Panc1 (cell line): ENCODE measurements at regions not wholly inside any gene's neighbourhood (a gene's known extent, or its start where the extent isn't known, plus 50 kb on each side); places are given as distances from the start of the nearest gene placed in this dataset.

Experiments
- ATAC-seq: fragments of 200-7000 bp; cut with Tn5 transposase; 2 replicates; pipeline ENCODE4 v1.9.1; 2020; ENCODE audit warnings: mild to moderate bottlenecking, moderate library complexity
- BruUV-seq: library from RNA; stranded (reverse); fragments of 400-500 nt; replicated peaks from 2 replicates; lab custom pipeline; 2021; lab: Mats Ljungman, UMichigan
- CTCF ChIA-PET: fragments of 300-600 bp; sonication (Branson Sonifier 250); formaldehyde crosslinking; loops from one replicate; lab custom pipeline; 2022; ENCODE audit warnings: antibody characterized with exemption; lab: Charles Lee
- POLR2A ChIA-PET: fragments of 300-600 bp; sonication (Branson Sonifier 250); formaldehyde crosslinking; loops from one replicate; lab custom pipeline; 2022; ENCODE audit warnings: antibody characterized with exemption; lab: Charles Lee
- DNase-seq: peaks from one replicate; pipeline ENCODE4 v3.0.0-alpha.2; 2010; ENCODE audit warnings: low read depth, low spot score
- H3K27ac ChIP-seq: 2 replicates; pipeline ENCODE4 v1.5.1; 2011; ENCODE audit warnings: mild to moderate bottlenecking, low read length, inconsistent platforms
- H3K27me3 ChIP-seq: fragments of 200-500 bp; sonication (Bioruptor generic); 2 replicates; pipeline ENCODE4 v1.6.0; 2014; ENCODE audit warnings: low read length, inconsistent platforms; ENCODE audit not compliant: control insufficient read depth, insufficient read depth
- H3K36me3 ChIP-seq: fragments of 200-500 bp; sonication (Bioruptor generic); 2 replicates; pipeline ENCODE4 v1.5.1; 2014; ENCODE audit warnings: inconsistent platforms, mild to moderate bottlenecking, low read length, moderate library complexity; ENCODE audit not compliant: control insufficient read depth, insufficient read depth
- H3K4me1 ChIP-seq: 2 replicates; pipeline ENCODE4 v1.5.1; 2011; ENCODE audit warnings: inconsistent platforms, mild to moderate bottlenecking, low read length, moderate library complexity; ENCODE audit not compliant: control insufficient read depth, insufficient read depth
- H3K4me3 ChIP-seq, 2 experiments: 2 replicates each; pipeline ENCODE4 v1.5.1; 2011 to 2012; ENCODE audit warnings: low read depth in 2 of 2, low read length in 2 of 2, mild to moderate bottlenecking in 2 of 2, inconsistent platforms in 1 of 2, moderate library complexity in 1 of 2
- H3K9me3 ChIP-seq: fragments of 200-500 bp; sonication (Bioruptor generic); 2 replicates; pipeline ENCODE4 v1.5.1; 2014; ENCODE audit warnings: low read depth, mild to moderate bottlenecking, inconsistent platforms, low read length, moderate library complexity; ENCODE audit not compliant: control insufficient read depth, insufficient read depth
- POLR2AphosphoS5 ChIP-seq: IDR thresholded peaks from 2 replicates; pipeline ENCODE4 v1.6.1; 2012; ENCODE audit warnings: mild to moderate bottlenecking, low read depth, low read length, moderate library complexity
- SIN3A ChIP-seq: IDR thresholded peaks from 2 replicates; pipeline ENCODE4 v1.6.1; 2012; ENCODE audit warnings: low read depth, mild to moderate bottlenecking, low read length, moderate library complexity, borderline replicate concordance; ENCODE audit not compliant: insufficient read depth
- TCF7L2 ChIP-seq: IDR thresholded peaks from 2 replicates; pipeline ENCODE4 v1.6.1; 2011; ENCODE audit warnings: mild to moderate bottlenecking, low read depth, low read length, inconsistent platforms
- in situ Hi-C: cut with HindIII; loops from 2 replicates; pipeline ENCODE4 v1.10.0; 2016; ENCODE audit warnings: low sequenced_read_pairs, low pct_unique_long_range_greater_than_20kb
- intact Hi-C: fragments of 100-400 bp; cut with micrococcal nuclease; formaldehyde crosslinking; loops from one replicate; pipeline ENCODE4 v1.10.0; 2022; ENCODE audit not compliant: unreplicated experiment
- TF ChIP-seq, protein P1 (sequence below): fragments of 450-650 bp; IDR thresholded peaks from 2 replicates; pipeline ENCODE4 v1.5.1; 2017; ENCODE audit warnings: mild to moderate bottlenecking
- TF ChIP-seq, protein P2 (sequence below), 2 experiments: IDR thresholded peaks; 2 replicates each; pipeline ENCODE4 v1.6.1; 2011 to 2012; ENCODE audit warnings: low read depth in 2 of 2, control low read depth in 1 of 2, low read length in 1 of 2, mild to moderate bottlenecking in 1 of 2, moderate library complexity in 1 of 2; ENCODE audit not compliant: insufficient read depth in 1 of 2

DNA sequence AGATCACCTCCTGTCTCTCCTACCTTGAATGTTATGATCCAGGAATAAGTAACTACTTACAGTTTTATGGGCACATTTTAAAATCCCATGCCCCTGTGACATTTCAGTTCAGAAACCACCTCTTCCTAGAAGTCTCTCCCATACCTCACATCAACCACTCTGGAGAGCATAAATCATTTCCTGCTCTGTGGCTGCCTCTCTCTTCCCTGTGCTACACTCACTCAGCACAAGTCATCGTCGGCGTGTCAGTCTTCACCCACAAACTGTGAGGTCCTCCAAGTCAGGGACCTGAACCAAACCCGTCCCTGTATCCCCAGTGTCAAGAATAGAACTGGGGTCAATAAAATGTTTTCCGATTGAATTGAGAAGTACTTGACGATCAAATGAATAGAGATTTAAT is 863.3 kb downstream of the BCL11B start:
- Histone ChIP-seq H3K9me3 (no peaks in the 10 kb centered on the region), H3K27me3 (no peaks in the 10 kb centered on the region), H3K27ac (no peak overlapping the region), H3K4me1 (no peaks in the 10 kb centered on the region), H3K4me3 (no peak overlapping the region), H3K36me3 (no peaks in the 10 kb centered on the region)
- intact Hi-C loops (no loop called here), in situ Hi-C loops (no loop called here)
- BruUV-seq: no TSS peak
- CTCF ChIA-PET: no interaction called here
- DNase-seq: no peak
- POLR2A ChIA-PET: no interaction called here
- no peak for ATAC-seq
- TF ChIP-seq TCF7L2 (no peak), SIN3A (no peak), POLR2AphosphoS5 (no peak)
- TF ChIP-seq, protein P1, sequence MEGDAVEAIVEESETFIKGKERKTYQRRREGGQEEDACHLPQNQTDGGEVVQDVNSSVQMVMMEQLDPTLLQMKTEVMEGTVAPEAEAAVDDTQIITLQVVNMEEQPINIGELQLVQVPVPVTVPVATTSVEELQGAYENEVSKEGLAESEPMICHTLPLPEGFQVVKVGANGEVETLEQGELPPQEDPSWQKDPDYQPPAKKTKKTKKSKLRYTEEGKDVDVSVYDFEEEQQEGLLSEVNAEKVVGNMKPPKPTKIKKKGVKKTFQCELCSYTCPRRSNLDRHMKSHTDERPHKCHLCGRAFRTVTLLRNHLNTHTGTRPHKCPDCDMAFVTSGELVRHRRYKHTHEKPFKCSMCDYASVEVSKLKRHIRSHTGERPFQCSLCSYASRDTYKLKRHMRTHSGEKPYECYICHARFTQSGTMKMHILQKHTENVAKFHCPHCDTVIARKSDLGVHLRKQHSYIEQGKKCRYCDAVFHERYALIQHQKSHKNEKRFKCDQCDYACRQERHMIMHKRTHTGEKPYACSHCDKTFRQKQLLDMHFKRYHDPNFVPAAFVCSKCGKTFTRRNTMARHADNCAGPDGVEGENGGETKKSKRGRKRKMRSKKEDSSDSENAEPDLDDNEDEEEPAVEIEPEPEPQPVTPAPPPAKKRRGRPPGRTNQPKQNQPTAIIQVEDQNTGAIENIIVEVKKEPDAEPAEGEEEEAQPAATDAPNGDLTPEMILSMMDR: no peak
- TF ChIP-seq, protein P2, sequence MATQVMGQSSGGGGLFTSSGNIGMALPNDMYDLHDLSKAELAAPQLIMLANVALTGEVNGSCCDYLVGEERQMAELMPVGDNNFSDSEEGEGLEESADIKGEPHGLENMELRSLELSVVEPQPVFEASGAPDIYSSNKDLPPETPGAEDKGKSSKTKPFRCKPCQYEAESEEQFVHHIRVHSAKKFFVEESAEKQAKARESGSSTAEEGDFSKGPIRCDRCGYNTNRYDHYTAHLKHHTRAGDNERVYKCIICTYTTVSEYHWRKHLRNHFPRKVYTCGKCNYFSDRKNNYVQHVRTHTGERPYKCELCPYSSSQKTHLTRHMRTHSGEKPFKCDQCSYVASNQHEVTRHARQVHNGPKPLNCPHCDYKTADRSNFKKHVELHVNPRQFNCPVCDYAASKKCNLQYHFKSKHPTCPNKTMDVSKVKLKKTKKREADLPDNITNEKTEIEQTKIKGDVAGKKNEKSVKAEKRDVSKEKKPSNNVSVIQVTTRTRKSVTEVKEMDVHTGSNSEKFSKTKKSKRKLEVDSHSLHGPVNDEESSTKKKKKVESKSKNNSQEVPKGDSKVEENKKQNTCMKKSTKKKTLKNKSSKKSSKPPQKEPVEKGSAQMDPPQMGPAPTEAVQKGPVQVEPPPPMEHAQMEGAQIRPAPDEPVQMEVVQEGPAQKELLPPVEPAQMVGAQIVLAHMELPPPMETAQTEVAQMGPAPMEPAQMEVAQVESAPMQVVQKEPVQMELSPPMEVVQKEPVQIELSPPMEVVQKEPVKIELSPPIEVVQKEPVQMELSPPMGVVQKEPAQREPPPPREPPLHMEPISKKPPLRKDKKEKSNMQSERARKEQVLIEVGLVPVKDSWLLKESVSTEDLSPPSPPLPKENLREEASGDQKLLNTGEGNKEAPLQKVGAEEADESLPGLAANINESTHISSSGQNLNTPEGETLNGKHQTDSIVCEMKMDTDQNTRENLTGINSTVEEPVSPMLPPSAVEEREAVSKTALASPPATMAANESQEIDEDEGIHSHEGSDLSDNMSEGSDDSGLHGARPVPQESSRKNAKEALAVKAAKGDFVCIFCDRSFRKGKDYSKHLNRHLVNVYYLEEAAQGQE (IDR thresholded peaks at IDR 0.05; ENCODE audit: insufficient read depth in 1 of 2, low read depth in 2 of 2, low read length in 1 of 2): no peak

DNA sequence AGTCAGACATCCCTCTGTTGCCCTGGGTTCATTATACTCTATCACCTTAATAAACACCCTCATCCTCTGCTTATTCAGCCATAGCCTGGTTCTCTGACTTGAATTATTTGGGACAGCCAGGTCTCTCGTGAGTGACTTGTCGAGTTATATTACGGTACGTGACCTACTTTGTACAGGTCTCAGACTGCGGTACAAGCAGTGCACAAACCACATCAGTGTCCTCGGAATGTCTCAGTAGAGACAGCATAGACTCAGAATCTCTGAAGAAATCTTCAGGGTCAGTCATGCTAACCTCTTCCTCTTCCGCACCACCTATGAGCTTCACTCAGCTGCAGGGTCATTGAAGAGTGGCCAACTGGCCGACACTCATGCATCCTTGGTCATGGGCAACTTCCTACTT is 860.8 kb downstream of the BCL11B start:
- no peaks in the 10 kb centered on the region for H3K4me1 ChIP-seq
- H3K27me3 ChIP-seq: no peaks in the 10 kb centered on the region
- DNase-seq: no peak
- intact Hi-C loops (no loop called here), in situ Hi-C loops (no loop called here)
- ChIA-PET CTCF (no interaction called here), POLR2A (no interaction called here)
- BruUV-seq: no TSS peak
- no peaks in the 10 kb centered on the region for H3K36me3 ChIP-seq
- H3K4me3 ChIP-seq: no peak overlapping the region
- no peaks in the 10 kb centered on the region for H3K9me3 ChIP-seq
- no peak for ATAC-seq
- no peak overlapping the region for H3K27ac ChIP-seq
- TF ChIP-seq TCF7L2 (no peak), POLR2AphosphoS5 (no peak), SIN3A (no peak)
- TF ChIP-seq, protein P2 (IDR thresholded peaks at IDR 0.05; ENCODE audit: insufficient read depth in 1 of 2, low read depth in 2 of 2, low read length in 1 of 2): no peak
- TF ChIP-seq, protein P1: no peak
